Amniotic stem cell (primary cell): ENCODE measurements at regions not wholly inside any gene's neighbourhood (a gene's known extent, or its start where the extent isn't known, plus 50 kb on each side); places are given as distances from the start of the nearest gene placed in this dataset.

Experiments
- DNase-seq: peaks from one replicate; lab custom pipeline; 2025; lab: John Stamatoyannopoulos, UW

DNA sequence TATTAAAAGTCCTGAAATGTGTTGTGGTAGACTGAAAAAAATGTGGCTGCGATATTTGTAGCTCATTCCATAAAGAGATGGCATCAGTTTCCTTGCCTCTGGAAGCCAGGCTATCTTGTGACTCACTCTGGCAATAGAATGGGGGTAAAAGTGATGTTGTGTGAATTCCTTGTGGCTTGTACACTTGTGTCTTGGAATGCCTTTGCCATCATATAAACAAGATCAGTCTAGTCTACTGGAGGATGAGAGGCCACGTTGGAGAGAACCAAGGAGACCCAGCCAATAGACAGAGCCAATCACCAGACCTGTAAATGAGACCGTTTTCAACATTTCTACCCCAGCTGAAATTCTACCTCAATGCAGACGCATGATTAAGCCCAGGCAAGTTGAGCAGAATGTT lies 254.1 kb downstream of the TRIB2 start:
- DNase-seq, result no peak

DNA sequence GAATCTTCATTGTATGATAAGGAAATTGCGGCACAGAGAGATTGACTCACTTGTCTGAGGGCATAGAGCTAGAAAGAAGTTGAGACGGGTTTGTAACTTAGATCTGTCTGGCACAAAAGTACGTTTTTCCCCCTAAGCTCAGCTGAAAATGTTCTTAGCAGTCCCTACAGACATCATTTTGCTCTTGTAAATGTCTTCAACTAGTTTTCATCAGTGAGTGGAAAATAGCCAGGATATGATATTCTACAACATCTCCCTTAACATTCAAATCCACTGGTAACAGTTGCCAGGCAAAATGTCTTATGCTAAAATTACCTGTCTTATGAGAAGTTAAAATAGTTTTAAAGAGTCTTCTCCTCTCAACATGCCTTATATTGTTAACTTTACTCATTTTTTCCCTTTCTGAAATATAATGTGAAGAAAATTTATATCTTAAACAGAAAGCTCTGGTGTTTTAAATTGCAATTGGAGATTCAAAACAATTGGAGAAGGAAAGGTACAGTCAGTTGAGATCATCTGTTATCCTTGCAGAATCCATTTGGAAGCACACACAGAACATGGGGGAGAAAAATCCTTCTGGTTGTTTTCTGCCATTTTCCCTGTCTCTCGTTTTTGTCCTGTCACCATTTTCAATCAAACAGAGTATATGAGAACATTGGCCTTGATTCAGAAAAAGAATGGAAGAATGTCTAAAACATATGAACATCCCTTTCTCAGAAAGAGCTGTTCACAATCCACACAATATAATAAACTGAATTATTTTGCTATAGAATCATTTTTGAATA lies 255.0 kb downstream of the TRIB2 start:
- DNase-seq, result no peak

DNA sequence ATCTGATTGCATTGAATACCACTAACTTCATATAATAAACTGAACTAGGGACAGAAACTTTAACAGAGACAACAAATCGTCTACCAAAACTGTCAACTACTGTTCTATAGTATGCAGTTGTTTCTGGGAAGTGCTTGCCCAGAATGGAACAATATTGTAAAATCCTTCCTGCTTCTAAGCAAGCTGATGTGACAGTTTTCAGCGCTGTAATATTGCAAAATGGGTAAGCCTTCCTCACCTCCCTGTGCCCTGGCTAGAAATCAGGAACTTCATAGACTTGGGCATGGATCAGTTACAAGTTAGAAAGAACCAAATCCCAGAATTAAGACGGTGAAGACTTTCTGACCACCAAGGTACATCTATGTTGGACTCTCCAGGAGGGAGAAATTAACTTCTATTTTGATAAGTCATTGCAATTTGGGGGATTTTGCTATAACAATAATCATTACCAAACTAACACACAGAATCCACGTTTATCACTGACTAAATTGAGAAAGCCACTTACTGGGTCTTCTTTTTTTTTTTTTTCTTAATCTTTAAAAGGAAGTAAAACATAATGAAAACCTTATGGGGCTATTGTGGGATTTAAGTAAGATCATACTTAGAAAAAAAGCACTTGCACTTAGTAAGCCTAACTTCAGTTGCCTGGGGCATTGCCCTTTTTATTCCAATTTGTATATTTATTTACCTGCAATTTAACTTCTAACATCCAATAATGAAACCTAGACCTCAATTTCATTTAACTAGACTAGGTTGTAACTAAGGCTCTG lies 261.5 kb downstream of the TRIB2 start:
- DNase-seq, result no peak

DNA sequence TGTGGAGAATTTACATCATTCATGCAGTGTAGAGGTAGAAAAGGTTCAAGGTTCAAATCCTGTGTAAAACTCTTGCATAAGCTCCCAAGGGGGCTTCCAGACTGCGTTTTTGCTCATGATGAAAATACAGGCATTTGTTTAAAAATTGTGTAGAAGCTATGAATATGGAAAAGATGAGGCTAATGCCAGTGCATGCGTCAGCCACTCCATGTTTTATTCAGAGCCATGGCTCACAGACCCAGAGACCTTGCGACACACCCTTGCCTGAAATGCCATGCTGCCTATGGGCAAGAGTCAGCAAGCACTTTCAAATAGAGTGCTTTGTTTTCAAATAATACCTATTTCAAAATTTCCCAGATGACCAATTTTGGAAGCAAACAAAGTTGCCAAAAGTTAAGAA lies 262.3 kb downstream of the TRIB2 start:
- DNase-seq, result no peak

DNA sequence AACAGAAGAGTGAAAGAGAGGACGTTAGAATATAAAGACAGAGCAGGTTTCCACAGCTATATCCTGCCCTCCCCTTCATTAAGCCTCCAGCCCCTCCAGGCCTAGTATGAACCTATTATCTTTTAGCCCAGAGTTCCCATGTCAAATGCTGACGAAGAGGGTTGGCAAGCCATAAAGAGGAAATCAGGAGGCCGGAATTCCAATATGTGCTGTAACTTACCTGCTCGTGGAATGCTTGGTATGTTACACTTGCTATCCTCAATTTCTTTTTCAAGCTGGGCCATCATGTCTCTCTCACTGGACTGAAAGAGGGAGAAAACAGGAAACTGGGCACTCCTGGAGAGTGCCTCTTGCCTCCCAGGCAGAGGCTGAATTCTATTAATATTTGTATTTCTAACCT lies 264.1 kb downstream of the TRIB2 start:
- DNase-seq, result no peak

DNA sequence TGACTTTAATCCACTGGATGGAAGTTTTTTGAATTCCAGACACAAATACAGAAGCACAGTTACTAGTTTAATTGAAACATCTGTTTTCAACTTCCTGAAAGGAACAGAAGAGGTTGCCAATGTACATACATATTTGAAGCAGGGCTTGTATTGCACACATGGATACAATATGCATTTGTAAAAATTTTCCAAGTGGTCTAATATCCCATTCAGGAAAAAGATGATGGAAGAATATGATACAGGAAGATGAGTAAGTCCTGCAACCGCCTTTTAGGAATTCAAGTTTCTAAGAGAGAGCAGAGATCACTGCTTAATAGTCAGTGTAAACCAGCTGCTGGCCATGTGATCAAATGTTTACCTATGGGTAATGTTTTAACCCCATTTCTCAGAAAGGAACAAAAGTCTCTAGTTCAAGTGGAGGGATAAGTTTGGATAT lies 265.4 kb downstream of the TRIB2 start:
- no peak for DNase-seq

DNA sequence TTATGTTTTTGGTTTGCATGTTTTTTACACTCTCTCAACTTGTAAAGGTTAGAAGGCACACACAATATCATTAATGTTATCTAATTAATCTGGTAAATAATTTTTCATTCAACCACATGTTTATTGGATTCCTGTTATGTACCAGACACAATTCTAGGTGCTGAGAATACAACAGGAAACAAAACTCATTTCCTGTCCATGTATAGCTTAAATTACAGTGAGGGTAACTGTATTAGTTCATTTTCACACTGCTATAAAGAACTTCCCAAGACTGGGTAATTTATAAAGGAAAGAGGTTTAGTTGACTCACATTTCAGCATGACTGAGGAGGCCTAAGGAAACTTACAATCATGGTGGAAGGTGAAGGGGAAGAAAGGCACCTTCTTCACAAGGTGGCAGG lies 270.5 kb downstream of the TRIB2 start:
- DNase-seq, result no peak

DNA sequence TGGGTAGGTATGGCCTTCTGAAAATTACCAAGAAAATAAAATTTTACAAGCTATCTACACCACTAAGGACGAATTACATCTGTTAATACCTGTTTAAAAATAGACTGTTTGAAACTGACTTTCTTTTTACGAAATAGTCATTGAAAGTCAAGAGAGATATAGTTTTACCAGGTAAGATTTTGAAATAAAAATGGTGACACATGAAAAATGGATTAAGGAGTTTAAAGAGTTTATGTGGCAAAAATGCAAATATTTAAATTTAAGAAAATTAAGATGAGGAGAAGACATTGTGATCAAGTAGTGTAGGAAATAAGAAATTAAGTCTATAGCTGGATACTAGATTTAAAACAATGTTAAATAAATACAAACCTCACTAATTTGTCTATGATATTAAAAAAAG lies 271.5 kb downstream of the TRIB2 start:
- no peak for DNase-seq

DNA sequence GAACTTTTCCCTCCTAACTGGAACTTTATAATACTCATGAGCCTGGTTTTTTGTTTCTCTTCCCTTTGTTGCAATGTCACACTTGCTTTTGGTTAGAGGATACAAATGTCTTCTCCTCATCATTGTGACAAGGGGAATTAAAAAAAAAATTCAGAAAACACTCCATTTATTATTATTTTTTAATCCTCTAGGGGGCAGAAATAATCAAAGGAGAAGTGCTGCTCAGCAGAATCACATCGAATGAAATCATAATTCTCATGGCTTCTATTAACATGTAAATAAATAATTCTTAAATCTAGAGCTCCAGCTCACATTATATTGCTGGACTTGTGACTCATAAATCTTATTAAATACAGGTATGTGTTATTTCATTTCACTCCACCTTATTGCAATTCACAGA lies 273.8 kb downstream of the TRIB2 start:
- DNase-seq, result no peak

DNA sequence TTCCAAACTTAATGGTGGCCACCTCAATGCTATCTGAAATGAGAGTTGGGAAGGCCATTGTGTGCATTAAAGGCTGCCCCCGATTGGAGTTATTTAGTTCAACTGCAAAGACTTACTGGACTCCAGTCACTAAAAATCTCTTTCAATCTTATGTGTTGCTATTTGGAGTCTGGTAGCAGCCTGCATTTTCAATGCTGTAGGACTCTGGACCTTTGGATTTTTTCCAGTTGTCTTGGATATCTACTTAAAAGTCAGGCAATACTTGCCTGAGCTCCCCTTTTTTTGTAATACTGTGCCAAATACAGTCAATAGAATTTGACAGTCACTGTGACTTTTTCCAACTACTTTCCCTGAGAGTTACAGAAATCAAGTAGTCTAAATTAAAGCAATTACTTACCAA lies 281.9 kb downstream of the TRIB2 start:
- DNase-seq, result no peak

DNA sequence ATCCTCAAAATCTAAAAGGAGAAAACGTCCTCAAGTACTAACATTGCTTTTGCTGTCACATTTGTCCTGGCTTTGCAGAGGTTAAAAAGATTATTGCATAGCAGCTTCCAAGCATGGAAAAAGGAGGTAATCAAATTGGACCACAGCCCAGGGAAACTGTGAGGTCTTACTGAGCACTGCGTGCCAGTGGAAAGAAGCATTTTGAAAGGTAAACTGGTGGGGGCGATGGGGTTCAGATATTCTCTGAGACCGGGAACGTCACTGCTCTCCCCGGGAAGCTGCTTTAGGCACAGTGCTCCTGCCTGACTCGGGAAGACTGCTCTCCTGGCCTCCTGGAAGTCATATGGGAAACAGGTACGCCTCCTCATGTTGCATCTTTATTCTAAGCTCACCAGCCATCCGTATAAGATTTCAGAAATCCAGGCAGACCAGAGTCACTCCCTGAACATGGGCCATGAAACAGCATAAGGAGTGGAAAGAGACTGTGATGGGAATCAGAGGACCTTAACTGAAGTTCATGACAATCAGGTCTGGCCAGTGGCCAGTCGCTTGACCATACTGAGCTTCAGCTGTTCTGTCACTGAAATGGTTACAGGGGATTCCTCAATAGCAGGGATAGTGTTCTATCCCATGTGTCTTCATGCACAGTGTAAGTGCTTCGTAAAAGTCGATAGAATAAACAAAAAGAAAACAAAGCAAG lies 284.1 kb downstream of the TRIB2 start:
- DNase-seq, result no peak

DNA sequence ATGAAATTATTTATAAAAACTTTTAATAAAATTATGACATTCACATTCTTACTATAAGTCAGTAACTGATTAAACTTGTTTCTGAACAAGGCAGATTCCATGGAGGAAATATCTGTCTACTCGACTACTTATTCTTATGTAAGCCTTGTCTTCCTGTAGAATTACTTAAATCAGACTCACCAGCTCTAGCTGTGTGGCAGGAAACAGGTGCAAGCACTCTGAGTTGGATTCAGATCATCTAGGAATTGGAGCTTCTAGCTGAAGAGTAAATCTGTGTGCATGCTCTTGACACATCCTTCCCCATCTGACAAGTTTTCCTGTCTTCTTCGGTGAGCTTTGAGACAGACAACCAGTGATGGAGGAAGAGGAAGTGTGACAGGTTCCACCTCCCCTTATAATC lies 284.7 kb downstream of the TRIB2 start:
- no peak for DNase-seq

DNA sequence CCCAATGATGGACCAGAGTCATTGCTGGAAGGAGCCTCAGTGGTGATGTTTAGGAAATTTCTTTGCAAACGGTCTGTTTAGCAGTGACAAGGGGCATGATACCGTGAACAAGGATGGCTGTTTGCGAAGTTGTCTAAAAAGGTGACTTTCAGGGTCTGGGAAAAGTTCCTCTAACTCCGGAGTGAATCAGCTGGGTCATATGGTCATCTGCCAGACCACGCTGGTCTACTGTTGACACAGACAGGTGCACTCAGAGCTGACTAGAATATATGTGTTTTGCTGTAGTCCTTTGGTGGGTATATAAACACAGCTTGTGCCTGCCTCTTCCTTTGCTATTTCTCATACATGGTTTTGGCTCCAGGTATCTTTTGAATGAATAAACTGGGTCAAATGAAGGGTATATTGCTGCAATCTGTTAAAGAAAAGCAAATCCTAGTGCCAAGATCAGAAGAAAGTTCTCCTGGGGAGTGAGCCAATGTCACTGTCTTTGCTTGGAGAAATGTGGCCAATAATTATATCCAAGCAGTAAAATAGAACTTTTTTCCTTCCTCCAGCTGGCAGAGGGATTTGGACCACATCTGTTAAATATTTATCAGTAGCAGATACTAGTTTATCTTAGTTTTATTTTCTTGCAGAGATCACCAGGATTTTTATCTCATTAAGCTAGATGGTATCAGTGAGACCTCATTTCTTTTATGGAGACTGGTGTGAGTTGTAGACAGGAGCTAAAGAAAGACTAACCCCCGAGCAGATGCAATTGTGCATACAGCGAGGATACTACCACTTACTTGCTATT lies 286.0 kb downstream of the TRIB2 start:
- DNase-seq, result no peak

DNA sequence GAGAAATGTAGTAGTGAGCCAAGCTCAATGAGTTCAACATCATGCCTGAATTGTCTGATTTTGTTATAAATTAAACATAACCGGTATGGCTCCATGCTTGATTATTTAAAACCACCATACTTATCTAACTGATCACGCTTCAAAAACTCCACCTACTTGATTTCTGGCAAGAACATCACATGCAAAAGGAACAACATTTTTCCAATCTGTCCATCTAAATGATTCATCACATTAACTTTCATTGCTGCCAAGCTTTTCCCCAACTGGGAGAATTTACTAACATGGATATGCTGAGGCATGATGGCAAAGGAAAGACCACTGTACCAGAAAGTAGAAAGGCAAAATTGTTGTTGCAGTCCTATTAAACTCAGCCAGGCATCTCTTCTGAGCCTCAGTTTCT lies 286.8 kb downstream of the TRIB2 start:
- DNase-seq, result no peak

DNA sequence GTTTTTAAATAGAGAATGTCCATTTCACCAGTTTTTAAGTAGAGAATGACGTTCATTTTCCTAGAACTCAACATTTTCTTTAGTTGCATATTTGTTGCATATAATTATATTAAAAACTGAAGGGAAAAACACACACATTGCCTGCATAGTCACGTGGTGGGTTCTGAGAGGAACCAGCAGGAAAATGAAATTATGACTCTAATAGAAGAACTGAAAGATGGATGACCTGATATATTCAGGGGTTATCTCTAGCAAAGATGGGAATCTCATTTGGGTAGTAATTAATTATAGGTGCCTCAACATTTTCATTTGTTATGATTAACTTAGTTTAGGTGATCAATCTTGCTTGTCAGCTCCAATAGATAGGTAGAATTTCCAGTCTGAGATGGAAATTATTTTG lies 288.3 kb downstream of the TRIB2 start:
- no peak for DNase-seq

DNA sequence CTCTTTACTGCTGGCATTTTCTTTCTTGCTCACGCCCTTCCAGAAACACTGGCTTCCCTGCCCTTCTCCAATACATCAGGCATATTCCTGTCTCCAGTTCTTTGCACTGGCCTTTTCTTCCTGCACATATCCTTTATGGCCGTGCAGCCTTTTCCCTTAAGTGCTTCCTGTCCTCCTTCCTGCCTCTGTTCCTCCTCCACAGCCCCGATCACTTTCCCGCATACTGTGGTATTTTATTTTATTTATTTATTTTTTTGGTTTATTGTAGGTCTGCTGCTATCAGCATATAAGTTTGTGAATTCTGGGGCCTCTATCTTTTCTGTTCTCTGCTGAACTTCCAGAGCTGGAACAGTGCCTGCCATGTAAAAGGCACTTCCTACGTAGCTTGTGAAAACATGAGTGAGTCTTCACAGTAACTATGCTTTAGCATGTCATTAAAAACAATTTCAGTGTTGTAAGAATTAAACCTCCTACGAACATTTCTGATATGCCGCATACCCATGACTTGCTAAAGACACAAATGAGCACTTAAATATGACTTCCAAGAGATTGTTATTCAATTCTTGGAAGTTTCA lies 289.1 kb downstream of the TRIB2 start:
- DNase-seq, result no peak

DNA sequence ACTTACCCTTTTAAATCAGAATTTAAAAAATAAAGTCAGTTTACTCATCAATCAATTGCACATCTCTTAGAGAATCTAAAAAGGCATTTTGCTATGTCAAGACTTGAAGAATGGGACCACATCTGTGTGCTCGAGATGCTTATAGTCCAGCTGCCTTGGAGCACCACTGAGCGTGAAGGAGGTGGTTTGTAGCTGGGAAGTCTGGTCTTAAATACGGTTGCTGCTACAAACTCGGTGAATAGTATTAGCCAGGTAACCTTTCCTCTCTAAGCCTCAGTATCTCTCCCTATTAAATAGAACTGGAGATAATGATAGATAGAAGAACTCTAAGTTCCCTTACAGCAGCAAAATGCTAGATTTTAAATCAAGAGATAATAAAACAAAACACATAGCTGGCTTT lies 289.7 kb downstream of the TRIB2 start:
- DNase-seq, result no peak

DNA sequence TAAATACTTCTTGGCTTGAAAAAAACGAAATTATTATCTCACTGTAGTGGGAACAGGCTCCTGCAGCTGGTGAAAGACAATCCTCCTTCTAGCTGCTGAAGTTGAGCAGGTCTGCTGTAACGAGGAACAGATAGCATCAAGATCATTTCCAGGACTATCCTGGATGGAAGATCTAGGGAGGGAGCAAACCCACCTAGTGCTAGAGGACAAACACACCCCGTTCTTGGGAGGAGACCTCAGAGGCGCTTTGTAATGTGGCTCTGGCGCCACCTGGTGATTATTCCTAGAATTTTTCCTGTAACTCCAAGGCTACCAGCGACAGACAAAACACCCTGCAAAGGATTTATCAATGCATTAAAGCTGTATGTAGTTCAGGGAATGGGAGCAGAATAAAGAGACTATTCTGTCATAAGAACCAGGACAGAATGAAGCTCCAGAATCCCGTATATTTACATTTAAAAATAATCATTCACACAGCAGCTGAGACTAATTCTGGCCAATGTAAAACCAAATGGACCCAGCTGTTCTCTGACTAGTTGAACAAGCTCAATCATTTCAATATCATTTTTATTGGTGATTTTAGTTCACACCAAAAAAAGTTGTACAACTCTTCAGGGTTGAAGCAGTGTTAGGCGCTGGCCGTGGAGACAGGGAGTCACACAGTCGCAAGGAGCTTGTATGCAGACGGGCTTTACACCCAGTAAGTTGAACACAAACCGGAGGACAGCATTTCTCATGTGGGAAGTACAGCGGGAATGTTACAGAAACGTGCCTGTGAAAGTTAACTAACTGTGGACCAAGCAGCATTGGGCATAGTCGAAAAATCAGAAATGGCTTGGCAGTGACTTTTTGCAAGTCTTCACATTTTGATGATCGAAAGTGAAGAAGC lies 290.3 kb downstream of the TRIB2 start:
- peak; percentile 30 for DNase-seq

DNA sequence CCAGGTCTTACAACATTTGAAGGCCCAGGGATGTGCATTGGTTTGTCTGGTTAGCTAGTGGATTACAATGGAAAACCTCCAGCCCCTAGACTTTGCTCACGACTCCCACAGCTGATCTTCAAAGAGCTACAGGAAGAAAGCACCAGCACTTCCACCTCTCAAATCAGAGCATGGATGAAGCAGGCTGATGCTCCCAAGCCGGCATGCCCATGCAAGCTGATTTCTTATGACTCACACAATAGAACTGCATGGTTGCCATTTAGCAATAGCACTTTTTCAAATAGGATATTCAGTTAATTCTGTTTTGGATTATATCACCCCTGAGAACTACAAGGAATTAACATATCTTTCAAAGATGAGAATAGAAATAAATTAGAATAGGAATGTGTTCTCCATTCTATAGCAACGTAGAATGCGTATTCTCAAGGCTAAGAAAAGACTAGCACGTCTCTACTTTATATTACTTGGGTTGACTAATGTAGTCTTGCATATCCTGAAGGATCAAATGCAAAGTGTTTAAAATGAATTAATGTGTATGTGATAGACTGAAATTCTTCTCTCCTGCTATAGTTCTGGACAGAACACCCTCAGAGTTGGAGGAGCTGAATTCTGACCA lies 292.4 kb downstream of the TRIB2 start:
- no peak for DNase-seq

DNA sequence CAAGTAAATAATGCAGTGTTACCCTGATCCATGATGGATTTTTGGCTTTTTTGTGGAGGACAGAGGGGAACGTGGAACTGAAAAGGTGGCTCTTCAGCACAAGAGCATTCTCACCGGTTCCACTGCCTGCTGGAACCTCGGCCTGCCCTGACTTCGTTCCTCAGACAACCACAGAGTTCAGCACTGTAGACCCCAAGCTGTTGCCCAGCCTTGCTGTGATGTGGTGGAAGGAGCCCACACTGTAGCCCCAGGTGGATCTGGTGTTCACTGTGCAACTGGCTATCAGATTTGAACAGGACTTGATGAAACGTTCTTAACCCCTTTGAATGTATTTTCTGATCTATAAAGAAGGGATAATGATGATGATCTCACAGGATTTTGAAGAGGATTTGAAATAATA lies 293.5 kb downstream of the TRIB2 start:
- no peak for DNase-seq
